ENCODE measurements at regions not wholly inside any gene's neighbourhood (a gene's known extent, or its start where the extent isn't known, plus 50 kb on each side); places are given as distances from the start of the nearest gene placed in this dataset.

- H3K9me3 ChIP-seq (ENCODE audit: low read depth): peaks cover 4% of the 10 kb centered on the region
- WGBS, 2 experiments (ENCODE audit: low coverage in 1 of 2, low lambda C conversion rate in 2 of 2, missing lambda C conversion rate in 2 of 2): 11 to 15% methylated on average over 4 of the region's 4 CpGs
- H3K4me1 ChIP-seq (ENCODE audit: insufficient read depth): no peaks in the 10 kb centered on the region
- H3K4me3 ChIP-seq: no peak overlapping the region
- H3K27me3 ChIP-seq (replicated peaks; ENCODE audit: insufficient read depth): no peaks in the 10 kb centered on the region
- H3F3A ChIP-seq (ENCODE audit: insufficient read depth): no peaks in the 10 kb centered on the region
- H2AFZ ChIP-seq: no peak overlapping the region
- no peak overlapping the region for H3K9ac ChIP-seq
- no peak for TF ChIP-seq EZH2phosphoT487 (IDR thresholded peaks at IDR 0.05; ENCODE audit: insufficient read depth, low read depth)
- no peak for TF ChIP-seq EZH2 (IDR thresholded peaks at IDR 0.05; ENCODE audit: insufficient read depth, poor library complexity, severe bottlenecking)
- H3K27ac ChIP-seq: no peak overlapping the region
- H3K4me2 ChIP-seq (ENCODE audit: unreplicated experiment): no peak overlapping the region
- H4K20me1 ChIP-seq (ENCODE audit: insufficient read depth): no peaks in the 10 kb centered on the region
- in situ Hi-C loops (cut with MboI): no loop called here
- no peaks in the 10 kb centered on the region for H3K36me3 ChIP-seq (ENCODE audit: low read depth)
- H3K9me2 ChIP-seq (ENCODE audit: insufficient read depth): no peaks in the 10 kb centered on the region; the same call in 1 of the 2 replicates
- H3K79me2 ChIP-seq (ENCODE audit: insufficient read depth): no peaks in the 10 kb centered on the region
- no peak for DNase-seq
These were observed 269.1 kb upstream of the MSX2 start for GRCh38 chr5:174455301-174455700.

GRCh38 chr5:174457141-174457678 lies 267.2 kb upstream of the MSX2 start:
- in situ Hi-C loops (cut with MboI): no loop called here
- Histone ChIP-seq H3K9ac (no peak overlapping the region), H3K27me3 (replicated peaks; ENCODE audit: insufficient read depth) (no peaks in the 10 kb centered on the region), H4K20me1 (ENCODE audit: insufficient read depth) (no peaks in the 10 kb centered on the region), H2AFZ (no peak overlapping the region), H3K4me3 (no peak overlapping the region), H3K36me3 (ENCODE audit: low read depth) (no peaks in the 10 kb centered on the region), H3K79me2 (ENCODE audit: insufficient read depth) (no peaks in the 10 kb centered on the region), H3K27ac (no peak overlapping the region), H3K9me3 (ENCODE audit: low read depth) (no peaks in the 10 kb centered on the region), H3F3A (ENCODE audit: insufficient read depth) (no peaks in the 10 kb centered on the region), H3K4me2 (ENCODE audit: unreplicated experiment) (no peak overlapping the region), H3K9me2 (ENCODE audit: insufficient read depth) (no peaks in the 10 kb centered on the region), H3K4me1 (ENCODE audit: insufficient read depth) (no peaks in the 10 kb centered on the region)
- no peak for TF ChIP-seq EZH2 (IDR thresholded peaks at IDR 0.05; ENCODE audit: insufficient read depth, poor library complexity, severe bottlenecking)
- TF ChIP-seq EZH2phosphoT487 (IDR thresholded peaks at IDR 0.05; ENCODE audit: insufficient read depth, low read depth): no peak
- WGBS, 2 experiments (ENCODE audit: low coverage in 1 of 2, low lambda C conversion rate in 2 of 2, missing lambda C conversion rate in 2 of 2): 13 to 24% methylated on average over 5 of the region's 5 CpGs
- DNase-seq: no peak

GRCh38 chr5:174459071-174459702 lies 265.2 kb upstream of the MSX2 start:
- DNase-seq: no peak
- Histone ChIP-seq H3K9ac (no peak overlapping the region), H3K9me3 (ENCODE audit: low read depth) (no peaks in the 10 kb centered on the region), H4K20me1 (ENCODE audit: insufficient read depth) (no peaks in the 10 kb centered on the region), H3K4me2 (ENCODE audit: unreplicated experiment) (no peak overlapping the region), H2AFZ (no peak overlapping the region), H3F3A (ENCODE audit: insufficient read depth) (no peaks in the 10 kb centered on the region), H3K36me3 (ENCODE audit: low read depth) (no peaks in the 10 kb centered on the region), H3K4me3 (no peak overlapping the region), H3K4me1 (ENCODE audit: insufficient read depth) (no peaks in the 10 kb centered on the region), H3K27me3 (replicated peaks; ENCODE audit: insufficient read depth) (no peaks in the 10 kb centered on the region), H3K9me2 (ENCODE audit: insufficient read depth) (no peaks in the 10 kb centered on the region), H3K27ac (no peak overlapping the region), H3K79me2 (ENCODE audit: insufficient read depth) (no peaks in the 10 kb centered on the region)
- in situ Hi-C loops (cut with MboI): no loop called here
- WGBS, 2 experiments (ENCODE audit: low coverage in 1 of 2, low lambda C conversion rate in 2 of 2, missing lambda C conversion rate in 2 of 2): 34 to 36% methylated on average over 12 of the region's 12 CpGs
- TF ChIP-seq EZH2 (IDR thresholded peaks at IDR 0.05; ENCODE audit: insufficient read depth, poor library complexity, severe bottlenecking): no peak

- no peaks in the 10 kb centered on the region for H3K79me2 ChIP-seq (ENCODE audit: insufficient read depth)
- no peaks in the 10 kb centered on the region for H3K27me3 ChIP-seq (replicated peaks; ENCODE audit: insufficient read depth)
- no peak overlapping the region for H3K27ac ChIP-seq
- no peaks in the 10 kb centered on the region for H3K9me2 ChIP-seq (ENCODE audit: insufficient read depth)
- H4K20me1 ChIP-seq (ENCODE audit: insufficient read depth): no peaks in the 10 kb centered on the region
- no peak for TF ChIP-seq EZH2phosphoT487 (IDR thresholded peaks at IDR 0.05; ENCODE audit: insufficient read depth, low read depth)
- no peak for TF ChIP-seq EZH2 (IDR thresholded peaks at IDR 0.05; ENCODE audit: insufficient read depth, poor library complexity, severe bottlenecking)
- H2AFZ ChIP-seq: no peak overlapping the region
- H3K4me1 ChIP-seq (ENCODE audit: insufficient read depth): no peaks in the 10 kb centered on the region
- in situ Hi-C loops (cut with MboI): no loop called here
- H3K4me2 ChIP-seq (ENCODE audit: unreplicated experiment): no peak overlapping the region
- H3K36me3 ChIP-seq (ENCODE audit: low read depth): no peaks in the 10 kb centered on the region
- WGBS, 2 experiments (ENCODE audit: low coverage in 1 of 2, low lambda C conversion rate in 2 of 2, missing lambda C conversion rate in 2 of 2): 25 to 31% methylated on average over 9 of the region's 9 CpGs
- H3K4me3 ChIP-seq: no peak overlapping the region
- no peaks in the 10 kb centered on the region for H3K9me3 ChIP-seq (ENCODE audit: low read depth)
- no peak for DNase-seq
- no peak overlapping the region for H3K9ac ChIP-seq
- no peaks in the 10 kb centered on the region for H3F3A ChIP-seq (ENCODE audit: insufficient read depth)
These were observed 264.4 kb upstream of the MSX2 start for GRCh38 chr5:174459832-174460448.
